ENCODE measurements at regions not wholly inside any gene's neighbourhood (a gene's known extent, or its start where the extent isn't known, plus 50 kb on each side); places are given as distances from the start of the nearest gene placed in this dataset.

DNA sequence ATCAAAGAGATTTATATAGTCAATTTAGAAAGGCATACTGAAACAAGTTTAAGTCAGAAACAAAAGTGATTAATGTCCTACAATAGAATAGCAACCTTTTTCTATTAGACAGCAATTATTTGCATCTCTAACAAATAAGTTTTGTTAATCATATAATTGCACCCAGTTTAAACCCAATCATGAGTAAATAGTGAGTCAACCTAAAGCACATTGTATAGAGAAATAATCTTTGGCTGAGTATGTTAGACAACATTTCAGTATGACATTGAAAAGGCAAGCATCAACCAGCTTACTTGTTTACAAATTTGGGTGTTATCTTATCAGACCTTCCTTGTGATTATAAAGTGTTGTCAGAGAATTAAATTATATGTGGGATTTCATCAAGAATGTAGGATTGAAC is 209.5 kb downstream of the IL15 start:
- Histone ChIP-seq H3K36me3 (ENCODE audit: control insufficient read depth, insufficient read depth, low read length) (no peaks in the 10 kb centered on the region), H3K4me1 (replicated peaks in 1 of 2; ENCODE audit: control insufficient read depth in 2 of 2, insufficient read depth in 2 of 2, low read length in 2 of 2) (no peaks in the 10 kb centered on the region), H3K9me3 (replicated peaks; ENCODE audit: control insufficient read depth, insufficient read depth, low read depth, low read length) (no peaks in the 10 kb centered on the region), H3K9me1 (ENCODE audit: control insufficient read depth, insufficient read depth, low read length) (no peaks in the 10 kb centered on the region), H2AFZ (ENCODE audit: low read depth, low read length) (no peak overlapping the region), H4K20me1 (replicated peaks; ENCODE audit: control insufficient read depth, insufficient read depth, low read length) (no peaks in the 10 kb centered on the region), H3K27ac (ENCODE audit: extremely low read depth, low read depth, low read length) (no peak overlapping the region), H3K27me3 (ENCODE audit: control insufficient read depth in 2 of 2, insufficient read depth in 2 of 2, low read length in 2 of 2) (no peaks in the 10 kb centered on the region), H3K4me2 (ENCODE audit: insufficient read depth, low read length) (no peak overlapping the region), H3K4me3 (no peak overlapping the region), H3K9ac (ENCODE audit: insufficient read depth in 1 of 2, low read depth in 2 of 2, low read length in 2 of 2) (no peak overlapping the region), H3K79me2 (ENCODE audit: control insufficient read depth, insufficient read depth, low read length) (no peaks in the 10 kb centered on the region)
- intact Hi-C loops (cut with micrococcal nuclease) (no loop called here), in situ Hi-C loops (cut with MboI) (no loop called here)
- TF ChIP-seq POU5F1 (IDR thresholded peaks at IDR 0.05; ENCODE audit: borderline replicate concordance, low read depth, low read length, partially characterized antibody) (no peak), CREB1 (IDR thresholded peaks at IDR 0.05) (no peak), CREB1 (CRISPR knock-in tag; IDR thresholded peaks at IDR 0.05) (no peak), MTA3 (IDR thresholded peaks at IDR 0.05; ENCODE audit: borderline replicate concordance) (no peak), ZNF24 (IDR thresholded peaks at IDR 0.05) (no peak)
- TF ChIP-seq, protein P1, sequence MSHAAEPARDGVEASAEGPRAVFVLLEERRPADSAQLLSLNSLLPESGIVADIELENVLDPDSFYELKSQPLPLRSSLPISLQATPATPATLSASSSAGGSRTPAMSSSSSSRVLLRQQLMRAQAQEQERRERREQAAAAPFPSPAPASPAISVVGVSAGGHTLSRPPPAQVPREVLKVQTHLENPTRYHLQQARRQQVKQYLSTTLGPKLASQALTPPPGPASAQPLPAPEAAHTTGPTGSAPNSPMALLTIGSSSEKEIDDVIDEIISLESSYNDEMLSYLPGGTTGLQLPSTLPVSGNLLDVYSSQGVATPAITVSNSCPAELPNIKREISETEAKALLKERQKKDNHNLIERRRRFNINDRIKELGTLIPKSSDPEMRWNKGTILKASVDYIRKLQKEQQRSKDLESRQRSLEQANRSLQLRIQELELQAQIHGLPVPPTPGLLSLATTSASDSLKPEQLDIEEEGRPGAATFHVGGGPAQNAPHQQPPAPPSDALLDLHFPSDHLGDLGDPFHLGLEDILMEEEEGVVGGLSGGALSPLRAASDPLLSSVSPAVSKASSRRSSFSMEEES (CRISPR knock-in tag; IDR thresholded peaks at IDR 0.05) = no peak
- TF ChIP-seq, protein P2, sequence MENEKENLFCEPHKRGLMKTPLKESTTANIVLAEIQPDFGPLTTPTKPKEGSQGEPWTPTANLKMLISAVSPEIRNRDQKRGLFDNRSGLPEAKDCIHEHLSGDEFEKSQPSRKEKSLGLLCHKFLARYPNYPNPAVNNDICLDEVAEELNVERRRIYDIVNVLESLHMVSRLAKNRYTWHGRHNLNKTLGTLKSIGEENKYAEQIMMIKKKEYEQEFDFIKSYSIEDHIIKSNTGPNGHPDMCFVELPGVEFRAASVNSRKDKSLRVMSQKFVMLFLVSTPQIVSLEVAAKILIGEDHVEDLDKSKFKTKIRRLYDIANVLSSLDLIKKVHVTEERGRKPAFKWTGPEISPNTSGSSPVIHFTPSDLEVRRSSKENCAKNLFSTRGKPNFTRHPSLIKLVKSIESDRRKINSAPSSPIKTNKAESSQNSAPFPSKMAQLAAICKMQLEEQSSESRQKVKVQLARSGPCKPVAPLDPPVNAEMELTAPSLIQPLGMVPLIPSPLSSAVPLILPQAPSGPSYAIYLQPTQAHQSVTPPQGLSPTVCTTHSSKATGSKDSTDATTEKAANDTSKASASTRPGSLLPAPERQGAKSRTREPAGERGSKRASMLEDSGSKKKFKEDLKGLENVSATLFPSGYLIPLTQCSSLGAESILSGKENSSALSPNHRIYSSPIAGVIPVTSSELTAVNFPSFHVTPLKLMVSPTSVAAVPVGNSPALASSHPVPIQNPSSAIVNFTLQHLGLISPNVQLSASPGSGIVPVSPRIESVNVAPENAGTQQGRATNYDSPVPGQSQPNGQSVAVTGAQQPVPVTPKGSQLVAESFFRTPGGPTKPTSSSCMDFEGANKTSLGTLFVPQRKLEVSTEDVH (IDR thresholded peaks at IDR 0.05; ENCODE audit: low read depth, partially characterized antibody) = no peak
- TF ChIP-seq, protein P3, sequence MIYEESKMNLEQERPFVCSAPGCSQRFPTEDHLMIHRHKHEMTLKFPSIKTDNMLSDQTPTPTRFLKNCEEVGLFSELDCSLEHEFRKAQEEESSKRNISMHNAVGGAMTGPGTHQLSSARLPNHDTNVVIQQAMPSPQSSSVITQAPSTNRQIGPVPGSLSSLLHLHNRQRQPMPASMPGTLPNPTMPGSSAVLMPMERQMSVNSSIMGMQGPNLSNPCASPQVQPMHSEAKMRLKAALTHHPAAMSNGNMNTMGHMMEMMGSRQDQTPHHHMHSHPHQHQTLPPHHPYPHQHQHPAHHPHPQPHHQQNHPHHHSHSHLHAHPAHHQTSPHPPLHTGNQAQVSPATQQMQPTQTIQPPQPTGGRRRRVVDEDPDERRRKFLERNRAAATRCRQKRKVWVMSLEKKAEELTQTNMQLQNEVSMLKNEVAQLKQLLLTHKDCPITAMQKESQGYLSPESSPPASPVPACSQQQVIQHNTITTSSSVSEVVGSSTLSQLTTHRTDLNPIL (CRISPR knock-in tag; IDR thresholded peaks at IDR 0.05) = no peak
- no TSS peak for BruUV-seq (replicated peaks)
- ChIA-PET CTCF (ENCODE audit: low intra/inter-chr PET ratio) (no interaction called here), POLR2A (no interaction called here)
- FAIRE-seq (no peak), ATAC-seq (no peak), DNase-seq (ENCODE audit: extremely low read depth in 1 of 4, low spot score in 3 of 4) (no peak)

Measured in K562 (cell line).